Astrocyte (in vitro differentiated cells and primary cell): ENCODE measurements at regions not wholly inside any gene's neighbourhood (a gene's known extent, or its start where the extent isn't known, plus 50 kb on each side); places are given as distances from the start of the nearest gene placed in this dataset.

Source experiments
- DNase-seq: peaks from one replicate; pipeline ENCODE4 v3.0.0-alpha.2; 2010; ENCODE audit warnings: low read depth
- FAIRE-seq: peaks from 2 replicates; lab custom pipeline; 2011; peaks lifted over from hg19 to GRCh38; lab: Jason Lieb, UNC
- H2AFZ ChIP-seq: 2 replicates; pipeline ENCODE4 v1.6.0; 2012; ENCODE audit warnings: low read depth, low read length, inconsistent platforms
- H3K27ac ChIP-seq: 2 replicates; pipeline ENCODE4 v1.5.1; 2011; ENCODE audit warnings: low read depth, low read length, inconsistent platforms
- H3K27me3 ChIP-seq: 2 replicates; pipeline ENCODE4 v1.6.0; 2011; ENCODE audit warnings: low read length, inconsistent platforms; ENCODE audit not compliant: insufficient read depth
- H3K36me3 ChIP-seq: 2 replicates; pipeline ENCODE4 v1.5.1; 2011; ENCODE audit warnings: low read length, inconsistent platforms; ENCODE audit not compliant: insufficient read depth
- H3K4me1 ChIP-seq: 2 replicates; pipeline ENCODE4 v1.5.1; 2011; ENCODE audit warnings: low read length, inconsistent platforms; ENCODE audit not compliant: insufficient read depth
- H3K4me2 ChIP-seq: 2 replicates; pipeline ENCODE4 v1.6.0; 2012; ENCODE audit warnings: low read length, inconsistent platforms
- H3K4me3 ChIP-seq: 2 replicates; pipeline ENCODE4 v1.5.1; 2011; ENCODE audit warnings: low read depth, mild to moderate bottlenecking, low read length, inconsistent platforms; ENCODE audit not compliant: insufficient read depth
- H3K79me2 ChIP-seq: 2 replicates; pipeline ENCODE4 v1.6.0; 2012; ENCODE audit warnings: mild to moderate bottlenecking, low read length, inconsistent platforms; ENCODE audit not compliant: insufficient read depth
- H3K9ac ChIP-seq: 2 replicates; pipeline ENCODE4 v1.6.0; 2012; ENCODE audit warnings: mild to moderate bottlenecking, low read length, inconsistent platforms
- H3K9me3 ChIP-seq: 2 replicates; pipeline ENCODE4 v1.5.1; 2012; ENCODE audit warnings: low read depth, mild to moderate bottlenecking, low read length, inconsistent platforms; ENCODE audit not compliant: insufficient read depth
- H4K20me1 ChIP-seq: 2 replicates; pipeline ENCODE4 v1.6.0; 2012; ENCODE audit warnings: low read length, inconsistent platforms; ENCODE audit not compliant: insufficient read depth
- H3K27ac Mint-ChIP-seq: one replicate; pipeline ENCODE4 v1.8.0; 2021; ENCODE audit warnings: mild to moderate bottlenecking, mixed read lengths; ENCODE audit not compliant: unreplicated experiment
- H3K27me3 Mint-ChIP-seq: one replicate; pipeline ENCODE4 v1.8.0; 2021; ENCODE audit warnings: low read depth, mixed read lengths; ENCODE audit not compliant: unreplicated experiment
- H3K36me3 Mint-ChIP-seq: one replicate; pipeline ENCODE4 v1.8.0; 2021; ENCODE audit warnings: low read depth, mixed read lengths; ENCODE audit not compliant: unreplicated experiment
- H3K4me1 Mint-ChIP-seq: one replicate; pipeline ENCODE4 v1.8.0; 2021; ENCODE audit warnings: low read depth, mixed read lengths; ENCODE audit not compliant: unreplicated experiment
- H3K4me3 Mint-ChIP-seq: one replicate; pipeline ENCODE4 v1.8.0; 2021; ENCODE audit warnings: mild to moderate bottlenecking, moderate library complexity, mixed read lengths; ENCODE audit not compliant: unreplicated experiment
- H3K9me3 Mint-ChIP-seq: one replicate; pipeline ENCODE4 v1.8.0; 2021; ENCODE audit warnings: mild to moderate bottlenecking, mixed read lengths; ENCODE audit not compliant: unreplicated experiment
- EZH2 ChIP-seq: IDR thresholded peaks from 2 replicates; pipeline ENCODE4 v1.6.1; 2012; ENCODE audit warnings: mild to moderate bottlenecking, low read length, inconsistent platforms; ENCODE audit not compliant: insufficient read depth
- TF ChIP-seq, protein P1 (sequence below): IDR thresholded peaks from 2 replicates; pipeline ENCODE4 v1.5.1; 2011; ENCODE audit warnings: low read depth, mild to moderate bottlenecking, inconsistent platforms, low read length, moderate library complexity; ENCODE audit not compliant: insufficient read depth

DNA sequence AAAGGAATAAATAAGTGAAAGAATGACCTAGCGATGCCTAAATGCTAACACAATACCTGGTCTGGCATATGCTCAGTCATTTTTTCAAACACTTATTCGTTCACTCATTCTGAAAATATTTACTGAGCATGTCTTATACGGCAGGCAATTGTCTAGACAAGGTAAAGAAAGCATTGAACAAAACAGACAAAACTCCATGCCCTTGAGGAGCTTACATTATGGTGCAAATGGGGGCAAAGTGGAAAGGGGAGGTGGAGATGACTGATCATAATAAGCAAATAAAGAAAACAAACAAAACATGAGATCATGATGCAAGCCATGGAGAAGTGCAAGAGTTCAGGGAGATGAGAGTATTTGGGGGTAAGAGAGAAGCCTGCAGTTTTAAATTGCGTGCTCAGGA is 334.6 kb upstream of the PPARGC1A start:
- Histone ChIP-seq H3K4me3 (no peak overlapping the region), H3K79me2 (no peaks in the 10 kb centered on the region), H3K9me3 (no peaks in the 10 kb centered on the region), H3K4me1 (peaks cover 4% of the 10 kb centered on the region), H2AFZ (no peak overlapping the region), H4K20me1 (no peaks in the 10 kb centered on the region), H3K4me2 (no peak overlapping the region), H3K27me3 (no peaks in the 10 kb centered on the region), H3K27ac (no peak overlapping the region), H3K36me3 (no peaks in the 10 kb centered on the region), H3K9ac (no peak overlapping the region)
- no peaks in the 10 kb centered on the region for H3K36me3 Mint-ChIP-seq
- no peak overlapping the region for H3K4me3 Mint-ChIP-seq
- H3K9me3 Mint-ChIP-seq: no peaks in the 10 kb centered on the region
- peaks cover 9% of the 10 kb centered on the region for H3K27me3 Mint-ChIP-seq
- H3K4me1 Mint-ChIP-seq: peaks cover 6% of the 10 kb centered on the region
- DNase-seq (no peak), FAIRE-seq (no peak)
- H3K27ac Mint-ChIP-seq: no peak overlapping the region
- TF ChIP-seq, protein P1, sequence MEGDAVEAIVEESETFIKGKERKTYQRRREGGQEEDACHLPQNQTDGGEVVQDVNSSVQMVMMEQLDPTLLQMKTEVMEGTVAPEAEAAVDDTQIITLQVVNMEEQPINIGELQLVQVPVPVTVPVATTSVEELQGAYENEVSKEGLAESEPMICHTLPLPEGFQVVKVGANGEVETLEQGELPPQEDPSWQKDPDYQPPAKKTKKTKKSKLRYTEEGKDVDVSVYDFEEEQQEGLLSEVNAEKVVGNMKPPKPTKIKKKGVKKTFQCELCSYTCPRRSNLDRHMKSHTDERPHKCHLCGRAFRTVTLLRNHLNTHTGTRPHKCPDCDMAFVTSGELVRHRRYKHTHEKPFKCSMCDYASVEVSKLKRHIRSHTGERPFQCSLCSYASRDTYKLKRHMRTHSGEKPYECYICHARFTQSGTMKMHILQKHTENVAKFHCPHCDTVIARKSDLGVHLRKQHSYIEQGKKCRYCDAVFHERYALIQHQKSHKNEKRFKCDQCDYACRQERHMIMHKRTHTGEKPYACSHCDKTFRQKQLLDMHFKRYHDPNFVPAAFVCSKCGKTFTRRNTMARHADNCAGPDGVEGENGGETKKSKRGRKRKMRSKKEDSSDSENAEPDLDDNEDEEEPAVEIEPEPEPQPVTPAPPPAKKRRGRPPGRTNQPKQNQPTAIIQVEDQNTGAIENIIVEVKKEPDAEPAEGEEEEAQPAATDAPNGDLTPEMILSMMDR: no peak
- TF ChIP-seq EZH2: no peak

GRCh38 chr4:24219209-24219608 is 329.4 kb upstream of the PPARGC1A start:
- Histone ChIP-seq H3K9me3 (no peaks in the 10 kb centered on the region), H3K4me3 (no peak overlapping the region), H3K79me2 (no peaks in the 10 kb centered on the region), H3K9ac (no peak overlapping the region), H3K27ac (no peak overlapping the region), H3K36me3 (no peaks in the 10 kb centered on the region), H2AFZ (no peak overlapping the region), H4K20me1 (no peaks in the 10 kb centered on the region), H3K4me2 (no peak overlapping the region), H3K27me3 (peaks cover 3% of the 10 kb centered on the region), H3K4me1 (no peaks in the 10 kb centered on the region)
- Mint-ChIP-seq H3K4me1 (no peaks in the 10 kb centered on the region), H3K4me3 (no peak overlapping the region), H3K36me3 (no peaks in the 10 kb centered on the region), H3K27ac (no peak overlapping the region), H3K27me3 (no peaks in the 10 kb centered on the region), H3K9me3 (no peaks in the 10 kb centered on the region)
- FAIRE-seq (no peak), DNase-seq (no peak)
- no peak for TF ChIP-seq EZH2
- TF ChIP-seq, protein P1: no peak

- H3K27me3 ChIP-seq: peaks cover 3% of the 10 kb centered on the region
- Mint-ChIP-seq H3K4me3 (no peak overlapping the region), H3K36me3 (no peaks in the 10 kb centered on the region), H3K27ac (no peak overlapping the region), H3K9me3 (no peaks in the 10 kb centered on the region), H3K27me3 (no peaks in the 10 kb centered on the region), H3K4me1 (no peaks in the 10 kb centered on the region)
- H3K4me3 ChIP-seq: no peak overlapping the region
- TF ChIP-seq, protein P1: no peak
- TF ChIP-seq EZH2: no peak
- FAIRE-seq (no peak), DNase-seq (no peak)
- no peak overlapping the region for H3K4me2 ChIP-seq
- no peaks in the 10 kb centered on the region for H4K20me1 ChIP-seq
- no peaks in the 10 kb centered on the region for H3K79me2 ChIP-seq
- H3K9ac ChIP-seq: no peak overlapping the region
- no peaks in the 10 kb centered on the region for H3K4me1 ChIP-seq
- H3K27ac ChIP-seq: no peak overlapping the region
- H3K9me3 ChIP-seq: no peaks in the 10 kb centered on the region
- no peak overlapping the region for H2AFZ ChIP-seq
- no peaks in the 10 kb centered on the region for H3K36me3 ChIP-seq
These were observed 328.7 kb upstream of the PPARGC1A start for GRCh38 chr4:24218566-24218965.
